Gastrocnemius medialis (tissue), 4 donors: ENCODE measurements at regions not wholly inside any gene's neighbourhood (a gene's known extent, or its start where the extent isn't known, plus 50 kb on each side); places are given as distances from the start of the nearest gene placed in this dataset.

ENCODE experiments used
- ATAC-seq, 2 donors: fragments of 150-250 bp; one replicate each; pipeline ENCODE4 v1.9.1; 2016
- DNase-seq, 2 donors: peaks; one replicate each; pipeline ENCODE4 v3.0.0-alpha.2; 2019
- H3K27ac ChIP-seq, 4 donors: fragments of 200-600 bp; sonication (generic); 1 replicate in 1 of 4; 2 replicates in 3 of 4; pipeline ENCODE4 v1.5.1; 2016 to 2018; ENCODE audit warnings: mild to moderate bottlenecking in 2 of 4, moderate library complexity in 1 of 4
- H3K27me3 ChIP-seq, 3 donors: fragments of 200-600 bp; sonication (generic) in 2 of 3; 1 replicate in 1 of 3; 2 replicates in 2 of 3; pipeline versions ENCODE4 v1.5.1 to v1.6.0; 2016 to 2019; ENCODE audit warnings: mild to moderate bottlenecking in 1 of 3, moderate library complexity in 1 of 3
- H3K36me3 ChIP-seq, 2 donors: fragments of 200-600 bp; sonication (generic) in 1 of 2; one replicate each; pipeline ENCODE4 v1.5.1; 2017 to 2018
- H3K4me1 ChIP-seq, 2 donors: fragments of 200-600 bp; sonication (generic) in 1 of 2; one replicate each; pipeline ENCODE4 v1.5.1; 2016 to 2017; ENCODE audit warnings: mild to moderate bottlenecking in 2 of 2
- H3K4me3 ChIP-seq, 4 donors: fragments of 200-600 bp; sonication (generic) in 3 of 4; 1 replicate in 1 of 4; 2 replicates in 3 of 4; pipeline ENCODE4 v1.5.1; 2016 to 2019; ENCODE audit warnings: mild to moderate bottlenecking in 2 of 4
- H3K9me3 ChIP-seq, 3 donors: fragments of 200-600 bp; sonication (generic) in 2 of 3; 1 replicate in 1 of 3; 2 replicates in 2 of 3; pipeline ENCODE4 v1.5.1; 2016 to 2019
- CTCF ChIP-seq, 5 experiments: fragments of 450-650 bp in 3 of 5; fragments of 200-600 bp in 2 of 5; sonication (generic) in 2 of 5; IDR thresholded peaks in 4 of 5; conservative IDR thresholded peaks in 1 of 5; 1 replicate in 4 of 5; 2 replicates in 1 of 5; pipeline ENCODE4 v1.5.1; 2016 to 2019; ENCODE audit warnings: antibody characterized with exemption in 5 of 5, mild to moderate bottlenecking in 3 of 5, moderate library complexity in 3 of 5
- POLR2A ChIP-seq, 2 donors: fragments of 450-650 bp; IDR thresholded peaks; one replicate each; pipeline ENCODE4 v1.6.1; 2017; ENCODE audit warnings: antibody characterized with exemption in 2 of 2, mild to moderate bottlenecking in 2 of 2, moderate library complexity in 2 of 2
- in situ Hi-C, 4 donors: fragments of 200-750 bp; cut with MboI; loops; one replicate each; pipeline versions ENCODE4 v1.15.0 to v1.8.0; 2017; ENCODE audit warnings: low sequenced_read_pairs in 4 of 4
- intact Hi-C: fragments of 100-400 bp; cut with DNase I; formaldehyde crosslinking; loops from one replicate; pipeline ENCODE4 v1.15.1; 2023; ENCODE audit warnings: low total_unique reads

GRCh38 chr18:64566456-64566855, 417.6 kb upstream of the LINC00305 start:
- in situ Hi-C loops, result no loop called here
- Histone ChIP-seq H3K27ac (no peak overlapping the region), H3K27me3 (no peaks in the 10 kb centered on the region), H3K4me3 (no peak overlapping the region), H3K36me3 (no peaks in the 10 kb centered on the region), H3K9me3 (no peaks in the 10 kb centered on the region), H3K4me1 (no peaks in the 10 kb centered on the region)
- TF ChIP-seq POLR2A (IDR thresholded peaks at IDR 0.05) (no peak), CTCF (IDR thresholded peaks at IDR 0.05 in 4 of 5, conservative IDR thresholded peaks at IDR 0.05 in 1 of 5) (no peak)
- intact Hi-C loops, result no loop called here
- ATAC-seq (no peak), DNase-seq (no peak)

GRCh38 chr18:64562651-64563050, 413.8 kb upstream of the LINC00305 start:
- no peak overlapping the region for H3K4me3 ChIP-seq
- no peak overlapping the region for H3K27ac ChIP-seq
- intact Hi-C loops, result no loop called here
- H3K36me3 ChIP-seq, result no peaks in the 10 kb centered on the region
- DNase-seq (no peak), ATAC-seq (no peak)
- H3K27me3 ChIP-seq, result no peaks in the 10 kb centered on the region
- H3K9me3 ChIP-seq, result no peaks in the 10 kb centered on the region
- H3K4me1 ChIP-seq, result no peaks in the 10 kb centered on the region
- TF ChIP-seq POLR2A (IDR thresholded peaks at IDR 0.05) (no peak), CTCF (IDR thresholded peaks at IDR 0.05 in 4 of 5, conservative IDR thresholded peaks at IDR 0.05 in 1 of 5) (no peak)
- in situ Hi-C loops, result no loop called here

- no peak overlapping the region for H3K27ac ChIP-seq
- no peaks in the 10 kb centered on the region for H3K36me3 ChIP-seq
- no peaks in the 10 kb centered on the region for H3K9me3 ChIP-seq
- DNase-seq (no peak), ATAC-seq (no peak)
- TF ChIP-seq POLR2A (IDR thresholded peaks at IDR 0.05) (no peak), CTCF (IDR thresholded peaks at IDR 0.05 in 4 of 5, conservative IDR thresholded peaks at IDR 0.05 in 1 of 5) (no peak)
- no peaks in the 10 kb centered on the region for H3K4me1 ChIP-seq
- H3K4me3 ChIP-seq, result no peak overlapping the region
- intact Hi-C loops, result no loop called here
- in situ Hi-C loops, result no loop called here
- H3K27me3 ChIP-seq, result no peaks in the 10 kb centered on the region
These were observed 397.6 kb upstream of the LINC00305 start for GRCh38 chr18:64546451-64546850.

GRCh38 chr18:64539847-64540246, 391.0 kb upstream of the LINC00305 start:
- Histone ChIP-seq H3K4me1 (no peaks in the 10 kb centered on the region), H3K9me3 (no peaks in the 10 kb centered on the region), H3K36me3 (no peaks in the 10 kb centered on the region), H3K27me3 (no peaks in the 10 kb centered on the region), H3K4me3 (no peak overlapping the region), H3K27ac (no peak overlapping the region)
- intact Hi-C loops (no loop called here), in situ Hi-C loops (no loop called here)
- DNase-seq (no peak), ATAC-seq (no peak)
- no peak for TF ChIP-seq CTCF (IDR thresholded peaks at IDR 0.05 in 4 of 5, conservative IDR thresholded peaks at IDR 0.05 in 1 of 5)
- TF ChIP-seq POLR2A (IDR thresholded peaks at IDR 0.05), result no peak

GRCh38 chr18:64528646-64529045, 379.8 kb upstream of the LINC00305 start:
- H3K4me1 ChIP-seq, result no peaks in the 10 kb centered on the region
- intact Hi-C loops, result no loop called here
- no peak for ATAC-seq
- H3K4me3 ChIP-seq, result no peak overlapping the region
- H3K27me3 ChIP-seq, result no peaks in the 10 kb centered on the region
- H3K27ac ChIP-seq, result no peak overlapping the region
- H3K9me3 ChIP-seq, result no peaks in the 10 kb centered on the region
- H3K36me3 ChIP-seq, result no peaks in the 10 kb centered on the region
- TF ChIP-seq POLR2A (IDR thresholded peaks at IDR 0.05) (no peak), CTCF (IDR thresholded peaks at IDR 0.05 in 4 of 5, conservative IDR thresholded peaks at IDR 0.05 in 1 of 5) (no peak)
- in situ Hi-C loops, result no loop called here
- no peak for DNase-seq
